Osteoblast (primary cell): ENCODE measurements at regions not wholly inside any gene's neighbourhood (a gene's known extent, or its start where the extent isn't known, plus 50 kb on each side); places are given as distances from the start of the nearest gene placed in this dataset.

Experiments
- DNase-seq: peaks from one replicate; pipeline ENCODE4 v3.0.0; 2011; ENCODE audit warnings: low spot score, mixed read lengths; ENCODE audit not compliant: insufficient read length; ENCODE audit errors: missing footprints
- H2AFZ ChIP-seq: 2 replicates; pipeline ENCODE4 v1.6.0; 2011; ENCODE audit warnings: mild to moderate bottlenecking, low read length
- H3K27ac ChIP-seq: 2 replicates; pipeline ENCODE4 v1.5.1; 2011; ENCODE audit warnings: mild to moderate bottlenecking, low read depth, low read length, moderate library complexity
- H3K27me3 ChIP-seq: 2 replicates; pipeline ENCODE4 v1.6.0; 2012; ENCODE audit warnings: mild to moderate bottlenecking, control low read depth, inconsistent platforms, low read length, moderate library complexity; ENCODE audit not compliant: insufficient read depth
- H3K36me3 ChIP-seq: 2 replicates; pipeline ENCODE4 v1.5.1; 2011; ENCODE audit warnings: mild to moderate bottlenecking, low read length, control low read depth, moderate library complexity; ENCODE audit not compliant: insufficient read depth
- H3K4me1 ChIP-seq: 2 replicates; pipeline ENCODE4 v1.5.1; 2011; ENCODE audit warnings: mild to moderate bottlenecking, low read length, control low read depth, moderate library complexity; ENCODE audit not compliant: insufficient read depth
- H3K4me2 ChIP-seq: 2 replicates; pipeline ENCODE4 v1.6.0; 2011; ENCODE audit warnings: mild to moderate bottlenecking, low read length; ENCODE audit not compliant: insufficient read depth
- H3K4me3 ChIP-seq: fragments of 200-600 bp; sonication (generic); 3 replicates; pipeline ENCODE4 v1.5.1; 2012; ENCODE audit warnings: mild to moderate bottlenecking, low read length, inconsistent platforms; ENCODE audit not compliant: insufficient read depth
- H3K79me2 ChIP-seq: 2 replicates; pipeline ENCODE4 v1.6.0; 2012; ENCODE audit warnings: mild to moderate bottlenecking, low read length, control low read depth, inconsistent platforms; ENCODE audit not compliant: insufficient read depth
- H3K9me3 ChIP-seq: 2 replicates; pipeline ENCODE4 v1.5.1; 2011; ENCODE audit warnings: low read depth, low read length, control low read depth
- H4K20me1 ChIP-seq: 2 replicates; pipeline ENCODE4 v1.6.0; 2012; ENCODE audit warnings: mild to moderate bottlenecking, low read length, control low read depth; ENCODE audit not compliant: insufficient read depth
- TF ChIP-seq, protein P1 (sequence below): IDR thresholded peaks from 2 replicates; pipeline ENCODE4 v1.5.1; 2011; ENCODE audit warnings: mild to moderate bottlenecking, low read depth, low read length, moderate library complexity; ENCODE audit errors: extremely low read depth

DNA sequence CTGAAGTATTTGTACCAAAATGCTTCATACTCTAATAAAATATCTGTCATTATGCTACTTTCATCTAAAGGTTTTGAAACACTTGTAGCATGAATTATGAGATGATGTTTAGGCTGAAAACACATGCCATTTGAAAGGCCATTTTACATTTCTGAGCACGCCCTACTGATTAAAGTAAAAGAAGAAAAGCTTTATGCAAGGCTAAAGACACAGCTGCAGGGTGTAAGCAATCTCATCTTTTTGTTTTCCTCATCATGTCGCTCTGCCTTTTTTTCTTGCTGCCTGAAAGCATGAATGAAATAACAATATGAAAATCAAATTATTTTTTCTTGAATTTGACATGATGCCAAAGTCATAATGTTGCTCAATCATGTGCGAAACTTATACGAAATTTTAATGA lies 148.6 kb upstream of the ARG1 start:
- Histone ChIP-seq H2AFZ (no peak overlapping the region), H3K4me2 (no peak overlapping the region)
- TF ChIP-seq, protein P1, sequence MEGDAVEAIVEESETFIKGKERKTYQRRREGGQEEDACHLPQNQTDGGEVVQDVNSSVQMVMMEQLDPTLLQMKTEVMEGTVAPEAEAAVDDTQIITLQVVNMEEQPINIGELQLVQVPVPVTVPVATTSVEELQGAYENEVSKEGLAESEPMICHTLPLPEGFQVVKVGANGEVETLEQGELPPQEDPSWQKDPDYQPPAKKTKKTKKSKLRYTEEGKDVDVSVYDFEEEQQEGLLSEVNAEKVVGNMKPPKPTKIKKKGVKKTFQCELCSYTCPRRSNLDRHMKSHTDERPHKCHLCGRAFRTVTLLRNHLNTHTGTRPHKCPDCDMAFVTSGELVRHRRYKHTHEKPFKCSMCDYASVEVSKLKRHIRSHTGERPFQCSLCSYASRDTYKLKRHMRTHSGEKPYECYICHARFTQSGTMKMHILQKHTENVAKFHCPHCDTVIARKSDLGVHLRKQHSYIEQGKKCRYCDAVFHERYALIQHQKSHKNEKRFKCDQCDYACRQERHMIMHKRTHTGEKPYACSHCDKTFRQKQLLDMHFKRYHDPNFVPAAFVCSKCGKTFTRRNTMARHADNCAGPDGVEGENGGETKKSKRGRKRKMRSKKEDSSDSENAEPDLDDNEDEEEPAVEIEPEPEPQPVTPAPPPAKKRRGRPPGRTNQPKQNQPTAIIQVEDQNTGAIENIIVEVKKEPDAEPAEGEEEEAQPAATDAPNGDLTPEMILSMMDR = no peak

DNA sequence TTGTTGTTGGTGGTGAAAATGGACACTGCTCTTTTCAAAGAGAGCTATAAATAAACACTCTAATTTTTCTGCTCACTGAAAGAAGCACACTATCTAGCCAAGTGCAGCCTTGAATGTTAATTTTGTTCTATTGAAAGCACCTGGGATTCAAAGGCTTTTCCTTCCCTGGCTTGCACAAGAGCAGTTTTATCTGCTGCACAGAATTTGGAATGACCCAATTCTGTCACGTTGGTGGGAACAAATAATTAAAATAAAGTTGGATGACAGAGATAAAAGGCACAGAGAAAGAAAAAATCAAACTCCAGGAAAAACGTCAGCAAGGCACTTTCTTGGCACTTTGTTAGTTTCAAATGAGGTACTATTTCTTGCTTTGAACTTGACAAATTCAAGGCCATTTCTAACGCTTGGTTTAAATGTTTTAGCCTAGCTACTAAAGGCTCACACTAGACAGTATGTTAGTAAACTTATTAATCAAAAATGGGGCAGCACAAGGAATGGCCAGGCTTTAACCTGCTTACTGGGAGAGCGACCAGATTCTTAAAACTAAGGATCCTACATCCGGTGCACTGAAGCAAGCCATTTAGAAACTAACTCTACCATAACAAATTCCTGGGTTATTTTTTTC lies 145.5 kb upstream of the ARG1 start:
- DNase-seq = no peak
- TF ChIP-seq, protein P1 = no peak
- H3K9me3 ChIP-seq = no peaks in the 10 kb centered on the region

More for the DNA sequence above, 148.6 kb upstream of the ARG1 start:
- Histone ChIP-seq H4K20me1 (no peaks in the 10 kb centered on the region), H3K9me3 (no peaks in the 10 kb centered on the region), H3K36me3 (no peaks in the 10 kb centered on the region), H3K79me2 (no peaks in the 10 kb centered on the region), H3K4me3 (no peak overlapping the region), H3K4me1 (no peaks in the 10 kb centered on the region), H3K27ac (no peak overlapping the region), H3K27me3 (peaks cover 11% of the 10 kb centered on the region)
- DNase-seq = no peak

DNA sequence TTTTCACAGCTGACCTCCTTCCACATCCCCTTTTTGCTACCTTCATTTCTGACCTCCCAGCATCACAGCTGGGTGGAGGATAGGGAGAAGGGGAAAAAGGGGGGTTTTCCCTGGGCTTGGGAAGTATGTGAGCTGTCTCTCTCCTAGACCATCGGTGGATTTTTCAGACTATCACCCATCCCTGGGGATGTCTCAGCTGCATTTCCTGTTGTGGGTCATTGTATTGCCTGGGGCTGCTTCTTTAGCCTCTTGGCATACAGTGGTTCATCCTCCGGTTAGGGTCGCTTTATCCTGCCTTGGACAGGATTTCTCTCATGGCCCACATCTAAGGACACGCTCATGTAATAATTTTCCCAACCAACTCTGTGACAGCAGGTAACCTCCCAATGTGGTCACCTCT lies 142.5 kb upstream of the ARG1 start:
- DNase-seq = no peak
- H3K36me3 ChIP-seq = no peaks in the 10 kb centered on the region
- no peaks in the 10 kb centered on the region for H3K79me2 ChIP-seq
- H3K27me3 ChIP-seq = peaks cover 3% of the 10 kb centered on the region
- H4K20me1 ChIP-seq = no peaks in the 10 kb centered on the region
- H3K9me3 ChIP-seq = no peaks in the 10 kb centered on the region
- no peak overlapping the region for H3K4me2 ChIP-seq
- H3K4me1 ChIP-seq = no peaks in the 10 kb centered on the region
- no peak overlapping the region for H3K27ac ChIP-seq
- TF ChIP-seq, protein P1 = no peak
- no peak overlapping the region for H2AFZ ChIP-seq
- H3K4me3 ChIP-seq = no peak overlapping the region

More for the DNA sequence above, 145.5 kb upstream of the ARG1 start:
- no peak overlapping the region for H3K4me3 ChIP-seq
- H2AFZ ChIP-seq = no peak overlapping the region
- H3K4me1 ChIP-seq = no peaks in the 10 kb centered on the region
- no peak overlapping the region for H3K4me2 ChIP-seq
- no peak overlapping the region for H3K27ac ChIP-seq
- no peaks in the 10 kb centered on the region for H4K20me1 ChIP-seq
- no peaks in the 10 kb centered on the region for H3K36me3 ChIP-seq
- no peaks in the 10 kb centered on the region for H3K79me2 ChIP-seq
- peaks cover 5% of the 10 kb centered on the region for H3K27me3 ChIP-seq

DNA sequence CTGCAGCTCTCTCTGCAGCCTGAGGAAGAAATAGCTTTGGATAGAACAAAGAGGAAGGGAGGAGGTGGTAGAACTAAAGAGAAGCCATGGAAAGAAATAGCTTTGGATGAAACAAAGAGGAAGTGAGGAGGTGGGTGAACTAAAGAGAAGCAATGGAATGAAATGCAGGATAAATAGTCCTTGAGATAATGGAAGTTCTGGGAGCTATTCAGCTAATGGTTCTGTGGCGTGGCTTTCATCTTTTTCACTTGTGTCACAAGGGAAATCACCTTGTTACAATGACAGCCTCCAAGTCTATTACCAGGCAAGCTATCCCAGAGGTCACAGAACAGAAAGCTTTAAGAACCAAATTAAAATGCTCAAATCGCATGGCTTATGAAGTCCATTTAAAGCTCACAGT lies 141.3 kb upstream of the ARG1 start:
- Histone ChIP-seq H2AFZ (no peak overlapping the region), H3K4me1 (no peaks in the 10 kb centered on the region), H3K27ac (no peak overlapping the region), H4K20me1 (no peaks in the 10 kb centered on the region), H3K4me2 (no peak overlapping the region), H3K79me2 (no peaks in the 10 kb centered on the region), H3K9me3 (no peaks in the 10 kb centered on the region), H3K4me3 (no peak overlapping the region), H3K36me3 (no peaks in the 10 kb centered on the region), H3K27me3 (peaks cover 3% of the 10 kb centered on the region)
- DNase-seq = no peak
- TF ChIP-seq, protein P1 = no peak
